Thymus (tissue), 11 donors: ENCODE measurements at regions not wholly inside any gene's neighbourhood (a gene's known extent, or its start where the extent isn't known, plus 50 kb on each side); places are given as distances from the start of the nearest gene placed in this dataset.
"Not testable (repeated sequence)": the region's sequence is repeated elsewhere in the genome, so short reads cannot be mapped to it uniquely, and the experiment has no call there.

Experiments
- DNase-seq, 9 donors: peaks; one replicate each; pipeline ENCODE4 v3.0.0-alpha.2; 2013; ENCODE audit warnings: low spot score in 9 of 9, low read depth in 6 of 9, missing footprints in 1 of 9
- H3K27ac ChIP-seq, 2 donors: one replicate each; pipeline ENCODE4 v1.5.1; 2013; ENCODE audit warnings: control low read depth in 1 of 2, low read depth in 1 of 2, low read length in 1 of 2, mild to moderate bottlenecking in 1 of 2, moderate library complexity in 1 of 2
- H3K27me3 ChIP-seq, 2 donors: one replicate each; pipeline ENCODE4 v1.5.1; 2013; ENCODE audit warnings: low read length in 1 of 2; ENCODE audit not compliant: control insufficient read depth in 2 of 2, insufficient read depth in 1 of 2
- H3K36me3 ChIP-seq, 2 donors: one replicate each; pipeline ENCODE4 v1.5.1; 2013; ENCODE audit warnings: low read length in 1 of 2, mild to moderate bottlenecking in 1 of 2, moderate library complexity in 1 of 2; ENCODE audit not compliant: control insufficient read depth in 2 of 2, insufficient read depth in 2 of 2
- H3K4me1 ChIP-seq, 2 donors: one replicate each; pipeline ENCODE4 v1.5.1; 2013; ENCODE audit warnings: low read length in 2 of 2; ENCODE audit not compliant: control insufficient read depth in 2 of 2, insufficient read depth in 2 of 2
- H3K4me3 ChIP-seq, 2 donors: one replicate each; pipeline ENCODE4 v1.5.1; 2013; ENCODE audit warnings: low read length in 2 of 2, control low read depth in 1 of 2, mild to moderate bottlenecking in 1 of 2
- H3K9me3 ChIP-seq, 2 donors: one replicate each; pipeline ENCODE4 v1.5.1; 2013; ENCODE audit warnings: low read length in 1 of 2, mild to moderate bottlenecking in 1 of 2; ENCODE audit not compliant: control insufficient read depth in 2 of 2, insufficient read depth in 1 of 2
- WGBS: extraction: QIAGEN DNeasy Blood & Tissue Kit; methylation state at CpG from one replicate; pipeline ENCODE4 v1.1.7; 2013; 5-methylcytosine and 5-hydroxymethylcytosine counted together
- donor health status: healthy.

DNA sequence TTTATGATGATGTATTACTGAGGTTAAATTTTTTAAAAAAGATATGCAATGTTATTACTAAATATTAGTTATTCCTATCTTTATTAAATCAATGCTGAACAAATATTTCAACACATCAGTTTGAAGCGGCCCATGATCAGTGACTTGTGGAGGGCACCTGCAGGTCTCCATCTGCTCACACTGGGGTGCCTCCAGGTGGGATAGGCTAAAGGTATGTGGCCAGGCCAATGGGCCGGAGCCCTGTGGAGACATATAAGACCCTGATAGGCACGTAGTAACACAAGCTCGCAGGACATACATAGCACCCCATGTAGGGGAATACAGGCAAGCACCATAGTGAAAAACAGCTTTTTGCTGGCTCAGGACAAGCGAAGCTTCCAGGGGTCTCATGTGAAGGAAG is 469.8 kb downstream of the ZNF536 start:
- no peak for DNase-seq
- H3K36me3 ChIP-seq: no peaks in the 10 kb centered on the region

DNA sequence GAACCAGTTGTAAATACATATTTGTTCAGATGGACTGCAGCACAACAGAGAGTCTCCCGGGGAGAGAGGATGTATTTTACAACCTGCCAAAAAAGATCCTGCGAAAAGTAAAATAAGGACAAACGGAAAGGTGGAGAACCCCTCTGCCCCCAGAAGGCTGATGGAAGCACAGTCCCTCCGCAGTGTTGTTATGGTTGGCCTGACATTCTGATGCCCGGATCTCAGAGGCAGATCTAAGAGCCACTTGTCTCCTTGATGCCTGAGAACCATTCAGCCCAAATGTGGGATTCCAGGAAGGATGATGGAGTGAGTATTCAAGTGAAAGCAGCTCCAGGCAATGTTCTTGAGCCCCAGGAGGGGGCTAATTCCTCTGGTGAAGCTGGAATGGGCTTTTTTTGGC is 458.7 kb downstream of the ZNF536 start:
- WGBS: 94% methylated on average over 5 of the region's 5 CpGs
- no peaks in the 10 kb centered on the region for H3K9me3 ChIP-seq

More for the DNA sequence above, 469.8 kb downstream of the ZNF536 start:
- Histone ChIP-seq H3K9me3 (peaks cover 0 to 1% of the 10 kb centered on the region in 2 donors), H3K27ac (no peak overlapping the region), H3K27me3 (no peaks in the 10 kb centered on the region), H3K4me3 (no peak overlapping the region), H3K4me1 (no peaks in the 10 kb centered on the region)
- WGBS: 96% methylated on average over 5 of the region's 5 CpGs

DNA sequence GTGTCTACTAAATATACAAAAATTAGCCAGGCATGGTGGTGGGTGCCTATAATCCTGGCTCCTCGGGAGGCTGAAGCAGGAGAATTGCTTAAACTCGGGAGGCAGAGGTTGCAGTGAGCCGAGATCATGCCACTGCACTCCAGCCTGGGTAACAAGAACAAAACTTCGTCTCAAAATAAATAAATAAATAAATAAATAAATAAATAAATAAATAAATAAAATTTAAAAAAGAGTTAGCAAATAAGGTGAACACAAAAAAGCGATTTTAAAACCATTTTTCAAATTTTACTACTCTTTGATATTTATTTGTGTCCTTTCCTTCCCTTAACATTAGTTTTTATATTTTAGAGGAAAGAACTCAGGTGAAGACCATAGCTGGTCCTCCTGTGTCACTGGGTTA is 453.3 kb downstream of the ZNF536 start:
- not testable (repeated sequence) for H3K4me1 ChIP-seq, H3K27ac ChIP-seq, DNase-seq, H3K36me3 ChIP-seq, H3K9me3 ChIP-seq, H3K4me3 ChIP-seq, H3K27me3 ChIP-seq
- WGBS: 96% methylated on average over 5 of the region's 5 CpGs

More for the DNA sequence above, 458.7 kb downstream of the ZNF536 start:
- DNase-seq: no peak
- no peak overlapping the region for H3K27ac ChIP-seq
- no peaks in the 10 kb centered on the region for H3K36me3 ChIP-seq
- no peaks in the 10 kb centered on the region for H3K27me3 ChIP-seq
- H3K4me1 ChIP-seq: no peaks in the 10 kb centered on the region
- H3K4me3 ChIP-seq: no peak overlapping the region

DNA sequence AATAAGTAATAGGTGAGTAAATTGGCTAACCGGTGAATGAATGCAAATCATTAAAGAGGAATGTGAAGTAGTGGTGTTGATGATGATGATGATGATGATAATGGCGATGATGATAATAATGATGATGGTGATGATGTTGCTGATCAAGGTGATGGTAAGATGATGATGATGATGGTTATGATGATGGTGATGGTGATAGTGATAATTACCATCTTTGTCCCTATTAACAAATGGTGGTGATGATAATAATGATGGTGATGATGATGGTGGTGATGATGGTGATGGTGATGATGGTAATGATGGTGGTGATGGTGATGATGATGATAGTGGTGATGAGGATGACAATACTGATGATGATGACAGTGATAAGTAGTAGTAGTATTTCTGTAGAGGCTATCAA is 452.6 kb downstream of the ZNF536 start:
- Histone ChIP-seq H3K27ac (no peak overlapping the region), H3K36me3 (no peaks in the 10 kb centered on the region), H3K4me3 (no peak overlapping the region), H3K9me3 (no peaks in the 10 kb centered on the region), H3K4me1 (no peaks in the 10 kb centered on the region), H3K27me3 (no peaks in the 10 kb centered on the region)
- no peak for DNase-seq
- 95% methylated on average over 2 of the region's 2 CpGs for WGBS

DNA sequence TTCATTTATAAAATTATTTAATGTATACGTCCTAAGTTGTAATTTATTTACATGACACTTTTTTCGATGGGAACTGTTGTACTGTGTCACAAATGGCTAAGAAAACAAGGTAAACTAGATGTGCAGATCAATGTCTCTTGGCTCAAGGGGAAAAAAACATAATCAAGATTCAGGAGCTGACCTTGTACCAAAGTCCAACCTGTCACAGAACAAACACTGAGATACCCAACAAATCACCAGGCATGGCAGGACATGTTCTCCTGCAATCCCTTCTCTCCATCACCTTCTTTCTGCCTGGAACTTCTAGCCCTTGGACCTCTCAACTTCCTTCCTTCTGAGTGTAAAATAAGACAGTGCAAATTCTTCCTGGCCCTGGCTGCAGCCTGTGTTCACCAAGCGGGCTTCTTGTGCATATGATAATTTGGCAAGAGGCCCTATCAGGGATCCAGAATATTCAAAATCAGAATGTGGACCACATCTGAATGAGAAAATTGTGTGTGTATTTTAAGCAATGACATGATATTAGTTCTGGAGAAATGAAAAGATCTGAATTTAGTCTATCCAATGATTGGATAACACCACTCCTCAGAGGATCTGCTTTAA is 445.9 kb downstream of the ZNF536 start:
- Histone ChIP-seq H3K27me3 (no peaks in the 10 kb centered on the region), H3K4me3 (no peak overlapping the region), H3K9me3 (no peaks in the 10 kb centered on the region), H3K4me1 (no peaks in the 10 kb centered on the region), H3K27ac (no peak overlapping the region), H3K36me3 (no peaks in the 10 kb centered on the region)
- DNase-seq: no peak
- 94% methylated on average over 3 of the region's 3 CpGs for WGBS

DNA sequence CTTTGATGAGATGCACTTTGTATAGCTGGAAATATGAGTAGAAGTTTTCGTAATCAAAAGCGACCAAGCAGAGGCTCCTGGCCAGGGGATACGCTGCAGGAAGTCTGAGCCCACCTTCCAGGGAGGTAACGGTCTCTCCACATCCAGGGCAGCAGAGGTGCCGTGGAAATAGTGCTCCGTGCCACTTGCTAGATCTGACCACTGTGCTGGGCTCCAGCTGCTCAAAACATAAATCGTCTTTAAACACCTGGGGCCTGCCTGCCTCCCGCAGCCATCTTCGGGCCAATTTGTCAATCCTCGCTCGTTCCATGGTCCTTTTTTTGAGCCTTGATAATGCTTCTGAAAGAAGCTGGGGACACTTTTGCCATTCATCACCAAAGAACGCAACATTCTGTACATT is 445.0 kb downstream of the ZNF536 start:
- Histone ChIP-seq H3K4me1 (no peaks in the 10 kb centered on the region), H3K36me3 (no peaks in the 10 kb centered on the region), H3K9me3 (no peaks in the 10 kb centered on the region), H3K27ac (no peak overlapping the region), H3K4me3 (no peak overlapping the region), H3K27me3 (no peaks in the 10 kb centered on the region)
- no peak for DNase-seq
- 95% methylated on average over 12 of the region's 12 CpGs for WGBS

DNA sequence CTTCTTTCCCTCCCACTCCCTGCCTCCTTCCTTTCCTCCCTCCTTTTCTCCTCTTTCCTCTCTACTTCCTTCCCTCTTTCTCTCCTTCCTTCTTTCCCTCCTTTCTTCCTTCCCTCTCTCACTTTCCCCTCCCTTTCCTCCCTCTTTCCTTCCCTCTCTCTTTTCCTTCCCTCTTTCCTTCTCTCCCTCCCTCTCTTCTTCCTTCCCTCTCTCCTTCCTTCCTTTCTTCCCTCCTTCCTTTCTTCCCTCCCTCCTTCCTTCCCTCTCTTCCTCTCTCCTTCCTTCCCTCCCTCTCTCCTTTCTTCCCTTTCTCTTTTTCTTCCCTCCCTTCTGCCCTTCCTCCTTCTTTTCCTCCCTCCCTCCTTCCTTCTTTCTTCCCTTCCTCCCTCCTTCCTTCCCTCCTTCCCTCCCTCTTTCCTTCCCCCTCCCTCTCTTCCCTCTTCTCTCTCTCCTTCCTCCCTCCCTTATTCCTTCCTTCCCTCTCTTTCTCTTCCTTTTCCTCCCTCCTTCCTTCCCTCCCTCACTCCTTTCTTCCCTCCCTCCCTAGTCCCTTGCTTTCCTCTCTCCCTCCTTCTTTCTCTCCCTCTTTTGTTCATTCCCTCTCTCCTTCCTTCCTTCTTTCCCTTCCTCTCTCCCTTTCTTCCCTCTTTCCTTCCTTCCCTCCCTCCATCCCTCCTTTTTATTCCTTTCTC is 443.9 kb downstream of the ZNF536 start:
- Histone ChIP-seq H3K4me3 (no peak overlapping the region), H3K9me3 (no peaks in the 10 kb centered on the region), H3K36me3 (no peaks in the 10 kb centered on the region)

DNA sequence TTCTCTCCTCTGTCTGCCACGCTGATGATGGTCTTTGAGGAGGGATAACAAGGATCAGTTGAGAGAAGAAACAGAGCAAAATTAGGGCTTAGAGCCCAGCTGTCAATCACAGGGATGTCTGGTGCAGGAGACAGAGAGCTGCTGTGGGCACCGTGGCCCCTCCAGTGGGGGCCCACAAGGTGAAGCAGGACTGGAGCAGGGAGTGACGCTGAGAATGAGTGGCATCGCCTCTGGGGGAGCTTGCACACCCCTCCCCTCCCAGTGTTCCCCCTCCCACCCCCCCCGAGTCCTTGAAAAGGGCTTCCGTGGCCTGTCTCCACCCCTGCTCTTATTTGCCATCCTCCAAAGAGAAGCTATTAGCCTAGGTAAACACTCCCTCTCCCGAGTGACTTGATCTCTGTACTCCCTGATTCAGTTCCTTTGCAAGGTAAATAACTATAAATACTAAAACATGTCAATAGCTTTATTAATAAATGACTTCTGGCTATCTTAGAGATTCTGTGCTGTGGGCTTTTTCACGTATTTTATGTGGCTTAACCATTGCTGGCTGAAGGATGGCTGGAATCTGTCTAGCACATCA is 440.0 kb downstream of the ZNF536 start:
- no peak for DNase-seq
- 87% methylated on average over 8 of the region's 8 CpGs for WGBS

More for the DNA sequence above, 443.9 kb downstream of the ZNF536 start:
- Histone ChIP-seq H3K4me1 (no peaks in the 10 kb centered on the region), H3K27me3 (no peaks in the 10 kb centered on the region), H3K27ac (no peak overlapping the region)
- no peak for DNase-seq

DNA sequence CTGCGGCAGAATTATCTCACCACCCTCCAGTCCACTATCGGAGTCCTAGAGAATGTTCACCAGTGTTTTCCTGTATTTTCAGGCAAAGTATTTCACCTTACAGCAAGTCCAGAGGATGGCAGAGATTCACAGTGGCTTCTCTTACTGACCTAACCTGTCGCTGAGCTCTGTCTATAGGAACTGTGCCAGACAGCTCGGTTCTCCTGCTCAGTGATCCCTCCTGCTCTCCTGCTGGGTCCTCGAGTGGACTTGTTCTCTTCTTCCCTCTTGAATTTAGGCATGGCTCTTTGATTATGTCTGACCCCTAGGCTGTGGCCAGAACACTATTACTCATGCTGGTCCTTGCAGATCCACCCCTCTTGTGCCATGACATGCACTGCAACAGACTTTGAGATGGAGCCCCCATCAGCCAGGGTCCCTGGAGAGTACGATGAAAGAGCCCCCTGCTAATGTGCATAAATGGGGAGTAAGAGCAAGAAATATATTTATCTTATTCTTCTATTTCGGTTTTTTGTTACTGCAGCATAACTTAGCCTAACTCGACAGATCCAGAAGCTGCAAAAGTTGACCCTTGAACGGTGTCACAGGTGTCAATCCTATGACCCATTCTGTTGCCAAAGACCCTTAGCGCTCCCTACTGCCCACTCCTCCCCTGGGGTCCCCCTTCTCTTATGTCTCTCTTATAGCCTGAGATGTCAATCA is 439.4 kb downstream of the ZNF536 start:
- no peak overlapping the region for H3K4me3 ChIP-seq
- no peaks in the 10 kb centered on the region for H3K27me3 ChIP-seq
- H3K36me3 ChIP-seq: no peaks in the 10 kb centered on the region
- no peak overlapping the region for H3K27ac ChIP-seq
- no peak for DNase-seq
- H3K9me3 ChIP-seq: no peaks in the 10 kb centered on the region
- WGBS: 92% methylated on average over 10 of the region's 10 CpGs
- H3K4me1 ChIP-seq: no peaks in the 10 kb centered on the region

More for the DNA sequence above, 440.0 kb downstream of the ZNF536 start:
- Histone ChIP-seq H3K36me3 (no peaks in the 10 kb centered on the region), H3K9me3 (no peaks in the 10 kb centered on the region), H3K27ac (no peak overlapping the region), H3K27me3 (no peaks in the 10 kb centered on the region), H3K4me3 (no peak overlapping the region), H3K4me1 (no peaks in the 10 kb centered on the region)
